NCI-H526 treated with DMSO at 0.1 percent for 48 hours (cell line): ENCODE measurements at regions not wholly inside any gene's neighbourhood (a gene's known extent, or its start where the extent isn't known, plus 50 kb on each side); places are given as distances from the start of the nearest gene placed in this dataset.
"Not testable (repeated sequence)": the region's sequence is repeated elsewhere in the genome, so short reads cannot be mapped to it uniquely, and the experiment has no call there.

Experiments
- DNase-seq: peaks from one replicate; lab custom pipeline; 2025; lab: John Stamatoyannopoulos, UW

DNA sequence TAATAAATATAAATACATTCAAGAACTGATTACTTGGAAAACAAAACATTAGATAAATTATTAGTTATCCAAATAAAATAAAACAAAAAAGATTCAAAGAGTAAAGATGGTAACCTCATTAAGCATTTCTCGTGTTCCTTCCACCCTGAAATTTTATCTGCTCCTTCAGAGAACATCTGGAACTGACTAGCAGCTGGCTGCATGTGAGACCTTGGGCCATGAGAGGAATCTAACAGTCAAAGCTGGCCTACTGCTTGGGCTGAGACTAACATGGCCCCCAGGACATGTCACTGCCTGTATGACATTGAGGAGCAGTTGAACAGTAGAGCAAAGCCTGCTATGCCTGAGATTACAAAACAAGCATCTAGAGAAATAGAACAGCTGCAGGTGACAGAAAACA is 208.5 kb upstream of the ZSWIM2 start:
- no peak for DNase-seq

DNA sequence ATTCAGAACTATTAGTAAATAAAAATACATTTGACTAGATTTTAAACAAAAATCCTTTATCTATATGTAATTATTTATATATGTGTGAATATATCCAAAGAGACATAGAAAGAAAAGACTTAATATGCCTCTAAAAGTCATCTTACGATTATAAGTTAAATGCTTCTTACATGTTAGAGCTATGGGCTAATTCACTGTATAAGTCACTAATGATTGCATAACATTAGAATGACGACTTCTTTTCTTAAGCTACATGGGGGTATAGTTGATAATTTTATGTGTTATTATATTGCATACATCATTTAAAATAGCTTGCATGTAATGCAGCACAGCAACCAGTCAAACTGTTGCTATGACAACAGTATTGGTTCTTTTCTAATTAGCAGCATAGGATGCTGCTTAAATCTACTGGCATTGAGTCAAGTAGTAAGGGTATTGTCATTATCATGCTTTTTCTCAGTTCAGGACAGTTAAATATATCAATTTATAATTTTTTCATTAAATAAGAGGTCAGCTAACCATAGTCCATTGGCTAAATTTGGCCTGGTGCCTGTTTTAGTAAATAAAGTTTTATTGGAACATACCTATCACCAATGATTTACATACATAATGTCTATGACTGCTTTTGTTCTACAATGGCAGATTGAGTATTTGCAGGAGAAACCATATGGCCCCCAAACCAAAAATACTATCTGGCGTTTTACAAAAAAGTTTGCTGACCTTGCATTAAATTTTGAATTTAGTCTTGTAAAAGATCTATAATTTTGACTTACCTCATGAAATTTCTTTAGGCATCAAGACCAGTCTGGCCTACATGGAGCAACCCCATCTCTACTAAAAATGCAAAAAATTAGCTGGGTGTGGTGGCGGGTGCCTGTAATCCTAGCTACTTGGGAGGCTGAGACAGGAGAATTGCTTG is 207.7 kb upstream of the ZSWIM2 start:
- DNase-seq = no peak

DNA sequence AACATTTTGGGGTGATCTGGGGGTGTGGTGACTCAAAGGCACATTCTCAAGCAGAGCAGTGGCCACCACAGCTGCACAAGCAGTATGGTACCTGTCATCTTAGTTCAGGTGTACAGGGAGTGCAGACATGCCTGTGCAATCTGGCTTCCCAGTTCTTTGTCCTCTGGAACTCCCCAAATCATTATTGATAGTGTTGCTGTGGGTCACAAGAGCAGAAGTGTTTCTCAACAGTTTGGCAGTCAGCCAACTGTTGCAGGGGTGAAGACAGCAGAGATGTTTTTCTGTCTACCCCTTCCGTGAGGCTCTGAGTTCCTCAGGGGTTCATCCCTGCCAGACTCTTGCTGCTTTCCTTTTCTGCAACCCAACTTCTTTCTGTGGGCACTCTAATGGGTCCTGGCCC is 206.5 kb upstream of the ZSWIM2 start:
- no peak for DNase-seq

DNA sequence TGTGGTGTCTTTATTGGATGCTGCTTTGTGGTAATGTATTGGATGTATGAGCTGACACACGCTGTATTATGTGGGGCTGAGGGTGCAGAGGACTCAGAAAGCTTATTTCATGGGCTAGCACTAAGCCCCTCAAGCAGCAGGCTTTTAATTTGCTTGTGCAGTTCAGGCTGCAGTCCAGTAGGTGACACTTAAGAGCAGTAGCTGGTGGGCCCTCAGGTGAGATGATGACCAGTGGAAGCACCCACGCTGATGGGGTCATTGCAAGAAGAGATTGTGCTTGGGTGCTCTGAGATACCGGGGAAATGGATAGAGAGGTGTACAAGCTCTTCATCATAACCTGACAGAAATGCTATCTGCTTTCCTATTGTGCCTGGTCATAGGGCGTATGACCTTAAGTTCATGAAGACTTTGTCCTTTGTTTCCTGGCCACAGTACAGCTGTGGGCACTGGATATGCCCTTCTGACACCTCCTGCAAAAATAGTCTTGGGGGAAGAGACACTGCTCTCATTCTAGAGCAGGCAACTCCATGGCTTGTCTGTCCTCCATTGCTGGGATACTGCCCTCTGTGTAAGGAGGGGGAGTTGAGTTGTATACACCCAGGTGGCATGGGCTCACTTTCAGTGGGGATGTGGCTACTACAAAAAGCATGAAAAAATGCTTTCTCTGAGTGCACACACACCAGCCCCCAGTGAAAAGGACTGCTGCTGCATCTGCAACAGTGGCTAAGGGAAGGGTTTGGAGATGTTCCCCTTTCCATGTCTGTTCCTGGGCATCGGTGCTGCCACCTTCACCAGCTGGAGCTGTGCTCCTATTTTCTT is 205.7 kb upstream of the ZSWIM2 start:
- no peak for DNase-seq

DNA sequence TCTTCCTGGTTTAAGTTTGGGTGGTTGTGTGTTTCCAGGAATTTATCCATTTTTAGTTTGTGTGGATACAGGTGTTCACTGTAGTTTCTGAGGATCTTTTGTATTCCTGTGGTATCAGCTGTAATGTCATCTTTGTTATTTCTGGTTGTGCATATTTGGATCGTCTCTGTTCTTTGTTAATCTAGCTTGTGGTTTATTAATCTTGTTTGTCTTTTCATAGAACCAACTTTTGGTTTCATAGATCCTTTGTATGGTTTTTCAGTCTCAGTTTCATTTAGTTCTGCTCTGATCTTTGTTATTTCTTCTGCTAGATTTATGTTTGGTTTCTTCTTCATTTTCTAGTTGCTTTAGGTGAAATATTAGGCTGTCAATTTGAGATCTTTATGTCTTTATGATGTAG is 202.4 kb upstream of the ZSWIM2 start:
- no peak for DNase-seq

DNA sequence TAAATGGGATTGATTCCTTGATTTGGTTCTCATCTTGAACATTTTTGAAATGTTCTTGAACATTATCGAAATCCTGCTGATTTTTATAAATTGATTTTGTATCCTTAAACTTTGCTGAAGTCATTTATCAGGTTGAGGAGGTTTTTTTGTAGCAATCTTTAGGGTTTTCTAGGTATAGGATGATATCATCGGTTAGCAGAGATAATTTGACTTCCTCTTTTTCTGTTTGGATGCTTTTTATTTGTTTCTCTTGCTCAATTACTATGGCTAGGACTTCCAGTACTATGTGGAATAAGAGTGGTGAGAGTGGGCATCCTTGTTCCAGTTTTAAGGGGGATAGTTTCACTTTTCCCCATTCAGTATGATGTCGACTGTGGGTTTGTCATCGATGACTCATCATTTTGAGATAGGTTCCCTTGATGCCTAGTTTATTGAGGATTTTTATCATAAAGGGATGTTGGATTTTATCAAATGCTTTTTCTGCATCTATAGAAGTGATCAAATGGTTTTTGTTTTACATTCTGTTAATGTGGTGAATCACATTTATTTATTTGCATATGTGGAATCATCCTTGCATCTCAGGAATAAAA is 201.5 kb upstream of the ZSWIM2 start:
- DNase-seq = no peak

DNA sequence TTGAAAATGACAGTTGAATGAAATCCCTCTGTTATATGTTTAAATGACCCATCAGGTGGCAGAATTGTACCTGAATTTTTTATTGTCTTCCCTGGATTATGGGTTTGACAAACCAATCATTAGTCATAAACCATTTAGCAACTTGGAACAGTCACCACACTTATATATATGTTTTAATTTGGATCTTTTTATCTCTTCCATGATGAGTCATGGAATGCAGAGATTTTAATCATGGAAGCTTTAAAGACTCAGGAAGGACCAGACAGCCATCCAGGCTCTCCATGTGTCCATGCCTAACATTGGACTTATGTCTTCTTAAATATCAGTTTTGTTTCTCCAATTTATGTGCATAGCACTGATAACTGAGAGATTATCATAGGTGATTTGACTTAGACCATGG is 188.3 kb upstream of the ZSWIM2 start:
- DNase-seq = no peak

DNA sequence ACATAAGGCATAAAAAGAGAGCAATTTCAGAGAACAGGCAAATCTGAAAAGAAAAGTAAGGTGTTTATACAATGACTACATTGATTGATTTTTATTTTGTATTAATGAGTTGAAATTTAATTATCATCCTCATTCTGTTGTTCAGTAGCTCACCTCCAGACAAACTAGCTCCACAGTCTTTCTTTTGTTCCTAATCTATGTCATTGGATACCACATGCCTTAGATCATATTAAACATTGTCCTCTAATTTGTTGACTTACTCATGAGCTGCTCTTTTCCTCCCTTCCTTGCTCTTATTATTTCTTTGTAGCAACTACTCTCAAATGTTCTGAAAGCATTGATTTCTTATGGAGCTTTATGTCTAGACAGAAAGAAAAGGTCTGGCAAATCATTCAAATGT is 185.5 kb upstream of the ZSWIM2 start:
- DNase-seq = no peak

DNA sequence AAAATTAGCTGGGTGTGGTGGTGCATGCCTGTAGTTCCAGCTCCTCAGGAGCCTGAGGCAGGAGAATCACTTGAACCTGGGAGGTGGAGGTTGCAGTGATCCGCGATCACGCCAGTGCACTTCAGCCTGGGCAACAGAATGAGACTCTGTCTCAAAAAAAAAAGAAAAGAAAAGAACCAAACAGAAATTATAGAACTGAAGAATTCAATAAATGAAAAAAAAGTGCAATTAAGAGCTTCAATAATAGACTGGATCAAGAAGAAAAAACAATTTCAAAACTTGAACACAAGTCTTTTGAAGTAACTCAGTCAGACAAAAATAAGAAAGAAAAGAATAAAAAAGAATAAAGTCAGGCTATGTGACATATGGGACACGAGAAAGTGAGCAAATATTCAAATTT is 175.8 kb upstream of the ZSWIM2 start:
- DNase-seq = no peak

DNA sequence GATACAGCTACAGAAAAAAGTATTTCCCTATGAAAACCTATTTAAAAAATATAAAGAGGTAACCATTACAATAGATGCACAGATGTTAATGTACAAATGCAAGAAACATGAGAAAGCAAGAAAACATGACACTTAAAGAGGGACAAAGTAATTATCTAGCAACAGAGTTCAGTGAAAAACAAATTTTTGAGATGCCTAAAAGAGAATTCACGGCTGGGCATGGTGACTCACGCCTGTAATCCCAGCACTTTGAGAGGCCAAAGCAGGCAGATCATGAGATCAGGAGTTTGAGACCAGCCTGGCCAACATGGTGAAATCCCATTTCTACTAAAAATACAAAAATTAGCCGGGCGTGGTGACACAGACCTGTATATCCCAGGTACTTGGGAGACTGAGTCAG is 175.0 kb upstream of the ZSWIM2 start:
- DNase-seq = not testable (repeated sequence)

DNA sequence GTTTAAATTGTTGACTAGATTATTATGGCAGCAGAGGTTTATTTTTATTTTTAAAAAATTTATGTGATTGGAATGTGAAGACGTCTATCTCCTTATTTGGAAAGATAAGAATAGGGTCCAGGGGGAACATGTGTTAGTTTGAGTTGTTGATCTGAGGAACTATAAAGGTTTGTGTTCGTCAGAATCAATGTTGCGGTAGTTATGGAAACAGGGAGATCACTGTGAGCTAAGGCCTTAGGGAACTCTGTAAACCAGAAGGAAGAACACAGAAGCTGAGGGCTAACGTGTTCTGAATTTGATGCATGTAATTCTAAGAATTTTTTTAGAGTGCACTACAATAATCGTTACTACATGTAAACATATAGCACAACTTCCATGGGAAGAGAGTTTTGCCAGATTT is 168.5 kb upstream of the ZSWIM2 start:
- DNase-seq = no peak

DNA sequence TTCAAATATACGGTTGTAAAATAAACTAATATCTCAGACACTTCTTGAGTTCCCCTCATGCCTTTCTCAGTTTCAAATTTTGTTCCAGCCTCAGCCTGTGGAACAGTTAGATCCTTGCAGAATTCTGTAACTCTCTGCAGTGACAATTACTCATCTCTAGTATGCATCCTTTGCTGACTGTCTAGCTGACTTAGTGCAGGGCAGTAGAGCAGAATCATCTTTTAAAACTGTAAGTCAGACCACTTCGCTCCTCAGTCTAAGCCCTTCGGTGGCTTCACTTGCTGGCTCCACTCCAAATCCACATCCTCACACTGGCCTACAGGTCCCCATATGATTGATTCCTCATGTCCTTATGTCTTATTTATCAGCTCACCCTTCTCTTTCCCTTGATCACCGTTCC is 164.1 kb upstream of the ZSWIM2 start:
- DNase-seq = no peak

DNA sequence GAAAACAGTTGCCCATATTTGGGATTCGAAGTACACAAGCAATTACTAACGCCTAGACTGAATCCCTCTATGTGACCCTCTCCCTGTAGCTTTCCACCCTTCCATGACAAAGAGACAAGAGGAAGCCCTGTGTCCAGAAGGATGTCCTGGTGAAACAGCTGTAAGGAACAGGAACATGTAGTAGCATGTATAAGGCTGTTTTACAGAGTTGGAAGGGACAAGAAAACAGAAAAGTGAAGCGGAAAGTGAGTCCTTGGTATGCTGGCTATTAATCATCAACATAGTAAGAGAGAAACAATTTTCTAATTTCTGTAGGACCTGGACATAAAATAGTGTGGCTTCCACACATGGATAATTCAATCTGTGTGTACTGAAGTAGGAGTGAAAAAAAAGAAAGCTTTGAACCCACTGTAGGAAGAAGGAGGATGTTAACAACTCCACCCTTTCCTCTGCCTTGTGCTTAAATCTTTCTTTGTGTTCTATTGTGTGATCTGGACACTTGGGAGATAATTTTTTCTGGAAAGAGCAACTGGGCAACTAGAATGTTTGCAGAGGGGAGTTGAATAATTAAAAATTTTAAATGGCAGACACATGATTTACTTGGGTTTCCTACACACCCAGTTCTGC is 162.3 kb upstream of the ZSWIM2 start:
- no peak for DNase-seq

DNA sequence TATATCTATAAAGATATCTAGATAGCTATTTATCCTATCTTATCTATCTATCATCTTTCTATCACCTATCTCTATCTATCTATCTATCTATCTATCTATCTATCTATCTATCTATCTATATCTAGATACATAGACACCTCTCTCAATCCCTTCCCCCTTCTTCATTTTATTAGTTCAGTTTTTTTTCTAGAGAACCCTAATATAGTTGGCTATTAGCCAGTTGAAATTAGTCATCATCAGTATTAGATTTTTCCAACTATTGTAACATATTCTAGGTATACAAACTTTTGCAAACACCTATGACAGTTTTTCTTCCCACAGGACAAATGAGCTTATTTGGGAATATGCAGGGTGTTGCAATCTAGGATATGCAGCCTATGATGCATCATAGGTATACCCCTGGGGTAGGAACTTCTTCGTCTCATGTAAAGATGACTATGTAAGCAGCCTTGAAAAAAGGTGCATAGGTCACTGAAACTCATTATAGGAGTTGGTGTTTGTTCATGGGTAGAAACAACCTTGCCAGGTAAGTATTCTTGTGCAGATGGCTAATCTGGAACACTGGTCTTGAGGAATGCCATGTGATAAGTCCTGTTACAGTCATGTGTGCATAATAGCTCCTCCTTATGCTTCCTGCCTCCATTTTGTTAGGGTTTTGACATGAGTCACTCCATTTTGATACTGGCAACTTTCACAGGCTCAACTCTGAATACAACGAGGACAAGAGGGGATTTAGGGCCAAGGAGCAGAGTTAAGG is 160.7 kb upstream of the ZSWIM2 start:
- no peak for DNase-seq

DNA sequence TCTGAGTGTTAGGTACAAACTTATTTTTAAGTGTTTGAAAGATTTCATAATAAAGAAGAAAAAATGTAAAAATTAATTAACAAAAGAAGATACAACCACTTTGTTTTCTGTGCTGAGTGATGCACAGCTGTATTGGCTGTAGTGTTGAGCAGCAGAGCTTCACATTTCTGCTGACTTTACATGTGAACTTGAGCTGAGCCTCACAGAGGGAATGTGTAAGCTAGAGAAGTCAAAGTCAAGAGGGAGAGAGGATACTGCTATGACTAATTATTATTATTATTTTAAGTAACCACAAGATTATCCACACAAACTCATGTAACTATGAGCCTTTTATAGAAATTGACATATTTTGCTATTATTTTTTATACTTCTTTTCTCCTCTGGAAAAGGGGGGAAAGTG is 159.1 kb upstream of the ZSWIM2 start:
- no peak for DNase-seq

DNA sequence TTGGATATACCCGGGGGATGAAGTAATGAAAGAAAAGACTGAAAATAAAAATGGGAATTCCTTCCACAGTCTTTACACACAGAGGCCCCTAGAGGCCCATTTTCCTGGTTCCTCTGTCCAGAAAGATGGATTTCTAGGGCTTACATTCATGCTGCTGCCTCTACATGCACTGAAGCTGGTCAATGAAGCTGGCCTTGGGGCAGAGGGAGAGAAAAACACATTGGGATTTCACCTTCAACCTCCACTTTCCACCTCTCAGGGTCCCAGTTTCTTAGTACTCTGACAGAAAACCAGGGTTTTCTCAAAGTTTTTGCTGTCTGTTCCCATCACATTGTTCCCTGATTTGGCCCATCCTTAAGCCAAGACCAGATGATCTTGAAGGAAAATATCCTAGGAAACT is 154.6 kb upstream of the ZSWIM2 start:
- no peak for DNase-seq

DNA sequence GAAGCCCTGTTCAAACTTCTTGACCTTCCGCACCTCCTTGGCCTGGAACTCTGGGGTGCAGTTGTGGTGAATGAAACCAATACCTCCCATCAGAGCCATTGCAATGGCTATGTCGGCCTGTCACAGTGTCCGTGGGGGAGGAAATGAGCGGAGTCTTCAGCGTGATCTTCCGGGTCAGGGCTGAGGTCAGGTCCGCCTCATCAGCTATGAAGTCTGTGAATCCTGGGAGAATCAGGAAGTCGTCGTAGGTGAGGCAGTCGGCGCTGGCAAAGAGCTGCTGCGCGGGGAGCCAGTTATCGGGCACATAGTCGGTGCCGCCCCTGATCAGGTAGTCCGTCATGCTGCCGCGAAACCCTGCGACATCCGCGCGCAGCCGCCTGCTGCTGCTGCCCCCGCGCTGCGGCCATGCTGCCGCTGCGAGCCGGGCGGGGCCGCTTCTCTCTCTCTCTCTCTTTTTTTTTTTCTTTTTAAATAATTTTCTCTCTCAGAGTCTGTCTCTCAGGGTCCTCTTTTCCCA is 154.1 kb upstream of the ZSWIM2 start:
- peak; percentile 41 for DNase-seq

DNA sequence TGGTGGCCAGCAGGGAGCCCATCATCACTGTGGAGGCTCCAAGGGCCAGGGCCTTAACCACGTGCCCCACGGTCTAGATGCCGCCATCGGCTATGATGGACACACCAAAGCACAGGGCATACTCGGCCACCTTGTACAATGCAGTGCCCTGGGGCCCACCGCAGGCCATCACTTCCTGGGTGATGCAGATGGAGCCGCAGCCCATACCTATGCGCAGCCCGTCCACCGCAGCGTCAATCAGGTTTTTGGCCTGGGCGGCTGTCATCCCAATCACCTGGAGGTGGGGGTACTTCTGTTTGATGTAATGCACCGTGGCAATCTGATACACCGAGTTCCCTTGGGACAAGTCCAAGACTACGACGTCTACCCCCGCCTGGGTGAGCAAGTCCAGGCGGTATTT is 153.3 kb upstream of the ZSWIM2 start:
- DNase-seq = no peak

DNA sequence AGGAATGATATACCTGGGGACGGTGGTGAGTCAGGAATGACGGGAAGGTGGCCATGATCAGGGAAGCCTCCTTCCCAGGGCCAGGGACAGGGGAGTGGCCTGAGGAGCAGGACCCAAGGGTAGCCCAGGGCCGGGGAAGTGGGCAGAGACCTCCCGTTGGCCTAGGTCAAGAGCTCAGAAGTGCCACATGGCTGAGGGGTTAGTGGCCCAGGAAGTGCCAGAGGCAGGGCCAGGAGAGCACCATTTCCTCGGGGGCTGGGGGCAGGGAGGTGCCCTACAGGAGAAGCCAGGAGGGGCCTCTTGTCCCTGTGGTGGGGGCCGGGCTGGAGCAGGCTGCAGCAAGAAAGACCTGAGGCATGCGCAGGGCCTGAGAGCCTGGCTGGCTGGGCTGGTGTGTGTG is 152.3 kb upstream of the ZSWIM2 start:
- no peak for DNase-seq

DNA sequence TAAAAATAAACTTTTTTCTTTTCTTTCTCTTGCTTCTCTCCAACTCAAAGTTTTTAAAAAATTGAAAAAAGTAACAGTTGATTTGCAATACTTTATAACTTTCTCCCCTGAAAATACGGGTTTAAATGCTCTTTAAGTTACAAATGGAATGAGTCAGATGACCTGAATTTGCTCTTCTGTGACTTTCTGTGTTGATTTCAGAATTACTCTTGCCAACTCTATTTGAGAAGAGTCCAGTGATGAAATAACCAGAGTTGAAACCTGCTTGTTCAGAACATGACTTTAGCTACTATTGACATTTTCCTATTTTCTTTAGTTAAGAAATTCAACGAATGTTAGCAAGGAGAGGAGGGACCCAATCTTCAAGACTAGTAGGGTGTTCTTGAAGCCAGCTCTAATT is 146.1 kb upstream of the ZSWIM2 start:
- no peak for DNase-seq

DNA sequence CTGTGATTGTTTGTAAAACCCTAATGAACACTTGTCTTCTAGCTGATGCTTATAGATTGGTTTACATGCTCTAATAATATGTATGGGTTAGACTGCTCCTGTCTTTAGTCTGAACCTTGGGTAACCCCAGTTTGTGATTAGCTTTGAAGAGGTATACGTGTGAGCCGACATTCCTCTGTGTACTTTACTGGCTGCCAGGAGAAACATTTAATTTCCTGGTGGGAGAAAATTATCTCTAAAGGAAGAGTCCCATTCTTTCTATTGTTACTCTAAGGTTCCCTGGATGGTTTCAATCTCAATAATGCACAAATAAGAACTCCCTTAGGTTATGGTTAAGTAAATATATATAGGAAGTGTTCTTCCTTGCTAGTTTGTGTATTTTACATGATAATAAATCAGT is 143.6 kb upstream of the ZSWIM2 start:
- DNase-seq = no peak
